HFFc6 (cell line): ENCODE measurements at regions not wholly inside any gene's neighbourhood (a gene's known extent, or its start where the extent isn't known, plus 50 kb on each side); places are given as distances from the start of the nearest gene placed in this dataset.

Experiments
- DNase-seq: peaks from one replicate; pipeline ENCODE4 v3.0.0-alpha.2; 2018
- H3K27ac Mint-ChIP-seq: 2 replicates; pipeline ENCODE4 v1.8.0; 2020; ENCODE audit warnings: mild to moderate bottlenecking, mixed read lengths
- H3K27me3 Mint-ChIP-seq: 2 replicates; pipeline ENCODE4 v1.8.0; 2021; ENCODE audit warnings: mild to moderate bottlenecking, moderate library complexity, mixed read lengths; ENCODE audit not compliant: insufficient read depth
- H3K36me3 Mint-ChIP-seq: 2 replicates; pipeline ENCODE4 v1.8.0; 2021; ENCODE audit warnings: low read depth, mixed read lengths
- H3K4me1 Mint-ChIP-seq: 2 replicates; pipeline ENCODE4 v1.8.0; 2020; ENCODE audit warnings: low read depth, mixed read lengths
- H3K4me3 Mint-ChIP-seq: 2 replicates; pipeline ENCODE4 v1.8.0; 2020; ENCODE audit warnings: mild to moderate bottlenecking, moderate library complexity, mixed read lengths
- H3K9me3 Mint-ChIP-seq: 2 replicates; pipeline ENCODE4 v1.8.0; 2020; ENCODE audit warnings: mild to moderate bottlenecking, mixed read lengths
- TF ChIP-seq, protein P1 (sequence below): fragments of 200-600 bp; sonication (generic); IDR thresholded peaks from 2 replicates; pipeline ENCODE4 v1.5.0; 2021; ENCODE audit warnings: antibody characterized with exemption, mild to moderate bottlenecking

DNA sequence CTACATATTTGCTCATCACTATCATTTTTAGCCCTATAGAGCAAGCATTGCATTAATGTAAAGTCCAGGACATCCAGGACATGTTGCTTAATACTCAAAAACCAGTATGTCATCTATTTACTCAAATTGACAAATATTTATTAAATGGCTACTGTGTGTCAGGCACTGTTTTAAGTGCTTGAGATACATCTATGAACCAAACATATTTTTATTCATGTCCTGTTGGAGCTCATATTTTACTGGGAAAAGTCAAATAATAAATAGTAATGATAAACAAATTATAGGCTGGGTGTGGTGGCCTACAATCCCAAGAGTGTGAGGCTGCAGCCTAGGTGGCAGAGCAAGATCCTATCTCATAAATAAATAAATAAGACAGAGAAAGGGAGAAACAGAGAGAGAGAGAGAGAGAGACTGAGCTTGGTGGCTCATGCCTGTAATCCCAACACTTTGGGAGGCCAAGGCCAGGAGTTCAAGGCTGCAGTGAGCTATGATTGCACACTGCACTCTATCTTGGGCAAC lies 227.9 kb downstream of the GJA1 start:
- Mint-ChIP-seq H3K27ac (no peak overlapping the region), H3K36me3 (no peaks in the 10 kb centered on the region), H3K4me1 (peaks cover 26% of the 10 kb centered on the region), H3K9me3 (no peaks in the 10 kb centered on the region), H3K27me3 (no peaks in the 10 kb centered on the region), H3K4me3 (no peak overlapping the region)
- no peak for DNase-seq
- TF ChIP-seq, protein P1, sequence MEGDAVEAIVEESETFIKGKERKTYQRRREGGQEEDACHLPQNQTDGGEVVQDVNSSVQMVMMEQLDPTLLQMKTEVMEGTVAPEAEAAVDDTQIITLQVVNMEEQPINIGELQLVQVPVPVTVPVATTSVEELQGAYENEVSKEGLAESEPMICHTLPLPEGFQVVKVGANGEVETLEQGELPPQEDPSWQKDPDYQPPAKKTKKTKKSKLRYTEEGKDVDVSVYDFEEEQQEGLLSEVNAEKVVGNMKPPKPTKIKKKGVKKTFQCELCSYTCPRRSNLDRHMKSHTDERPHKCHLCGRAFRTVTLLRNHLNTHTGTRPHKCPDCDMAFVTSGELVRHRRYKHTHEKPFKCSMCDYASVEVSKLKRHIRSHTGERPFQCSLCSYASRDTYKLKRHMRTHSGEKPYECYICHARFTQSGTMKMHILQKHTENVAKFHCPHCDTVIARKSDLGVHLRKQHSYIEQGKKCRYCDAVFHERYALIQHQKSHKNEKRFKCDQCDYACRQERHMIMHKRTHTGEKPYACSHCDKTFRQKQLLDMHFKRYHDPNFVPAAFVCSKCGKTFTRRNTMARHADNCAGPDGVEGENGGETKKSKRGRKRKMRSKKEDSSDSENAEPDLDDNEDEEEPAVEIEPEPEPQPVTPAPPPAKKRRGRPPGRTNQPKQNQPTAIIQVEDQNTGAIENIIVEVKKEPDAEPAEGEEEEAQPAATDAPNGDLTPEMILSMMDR, result no peak

DNA sequence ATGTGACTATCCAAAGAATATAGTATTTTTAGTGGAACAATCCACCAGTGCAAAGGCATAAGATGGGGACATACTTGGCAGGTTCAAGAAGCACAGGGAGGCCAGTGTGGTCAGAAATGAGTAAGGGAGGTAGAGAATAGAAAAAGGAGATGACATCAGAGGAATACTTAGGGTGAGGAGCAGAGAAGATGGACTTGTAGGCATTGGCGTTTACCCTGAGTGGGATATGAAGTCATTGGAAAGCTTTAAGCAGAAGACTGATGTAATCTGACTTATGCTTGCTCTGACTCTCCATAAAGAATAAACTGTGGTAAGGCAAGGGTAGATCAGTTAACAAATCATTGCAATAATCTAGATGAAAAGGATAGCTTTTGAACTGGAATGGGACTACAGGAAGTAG lies 228.7 kb downstream of the GJA1 start:
- TF ChIP-seq, protein P1, result no peak
- Mint-ChIP-seq H3K4me3 (no peak overlapping the region), H3K27me3 (no peaks in the 10 kb centered on the region), H3K9me3 (no peaks in the 10 kb centered on the region), H3K4me1 (peaks cover 34% of the 10 kb centered on the region), H3K36me3 (no peaks in the 10 kb centered on the region), H3K27ac (no peak overlapping the region)
- DNase-seq, result no peak

DNA sequence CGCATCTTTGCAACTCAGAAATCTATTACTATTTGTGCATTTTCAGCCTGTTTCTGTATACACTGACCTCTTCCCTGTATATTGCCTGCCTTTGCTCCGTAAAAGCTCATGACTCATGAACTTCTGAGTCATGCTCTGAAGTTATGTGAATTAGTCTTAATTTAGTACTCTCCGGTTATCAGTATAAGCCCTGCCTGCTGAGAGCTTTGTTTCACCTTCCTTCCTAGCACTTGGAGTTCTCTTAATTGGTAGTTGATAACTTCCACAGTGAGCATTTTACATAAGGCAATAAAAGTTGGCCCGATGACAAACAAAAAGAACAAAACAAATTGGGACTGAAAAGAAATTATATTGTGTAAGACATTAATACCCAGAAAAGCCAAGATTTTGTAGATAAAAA lies 231.4 kb downstream of the GJA1 start:
- Mint-ChIP-seq H3K27me3 (no peaks in the 10 kb centered on the region), H3K36me3 (no peaks in the 10 kb centered on the region), H3K4me1 (peaks cover 60% of the 10 kb centered on the region), H3K9me3 (no peaks in the 10 kb centered on the region), H3K27ac (peak overlapping the region; percentile 67), H3K4me3 (no peak overlapping the region; the same call in 1 of the 2 replicates)
- peak; percentile 76 for DNase-seq
- TF ChIP-seq, protein P1, result no peak

DNA sequence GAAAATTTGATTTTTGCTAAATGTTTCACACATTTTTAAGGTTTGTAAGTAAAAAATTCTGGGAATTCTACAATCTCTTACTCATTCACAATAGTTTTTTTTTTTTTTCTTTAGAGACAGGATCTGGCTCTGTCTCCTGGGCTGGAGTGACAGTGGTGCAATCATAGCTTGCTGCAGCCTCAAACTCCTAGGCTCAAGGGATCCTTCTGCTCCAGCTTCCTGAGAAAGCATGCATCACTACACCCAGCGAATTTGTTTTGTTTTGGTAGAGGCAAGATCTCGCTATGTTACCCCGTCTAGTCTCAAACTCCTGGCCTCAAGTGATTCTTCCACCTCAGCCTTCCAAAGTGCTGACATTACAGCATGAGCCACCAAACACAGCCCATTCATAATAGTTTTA lies 232.8 kb downstream of the GJA1 start:
- no peaks in the 10 kb centered on the region for H3K9me3 Mint-ChIP-seq
- H3K4me1 Mint-ChIP-seq, result peaks cover 68% of the 10 kb centered on the region
- no peaks in the 10 kb centered on the region for H3K36me3 Mint-ChIP-seq
- peak; percentile 19 for DNase-seq
- peak overlapping the region; percentile 58 for H3K27ac Mint-ChIP-seq
- no peaks in the 10 kb centered on the region for H3K27me3 Mint-ChIP-seq
- TF ChIP-seq, protein P1, result no peak
- peak overlapping the region; percentile 10; the same call in 1 of the 2 replicates for H3K4me3 Mint-ChIP-seq

DNA sequence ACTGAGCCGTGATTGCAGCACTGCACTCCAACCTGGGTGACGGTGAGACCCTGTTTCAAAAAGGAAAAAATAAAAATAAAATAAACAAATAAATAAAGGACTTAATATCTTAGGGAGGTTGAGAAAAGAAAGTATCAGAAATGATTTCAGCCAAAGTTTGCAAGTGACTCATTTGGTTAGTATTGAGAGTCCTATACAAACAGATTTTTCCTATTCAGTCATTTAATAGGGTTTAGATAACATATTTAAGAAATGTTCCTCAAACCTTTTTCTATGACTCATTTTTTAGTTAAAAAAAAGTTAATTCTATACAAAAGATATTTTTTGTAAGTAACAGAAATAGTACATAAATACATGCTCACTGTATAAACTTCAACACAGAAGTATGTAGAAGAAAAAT lies 235.1 kb downstream of the GJA1 start:
- Mint-ChIP-seq H3K4me1 (peaks cover 78% of the 10 kb centered on the region), H3K36me3 (no peaks in the 10 kb centered on the region), H3K27me3 (no peaks in the 10 kb centered on the region), H3K9me3 (no peaks in the 10 kb centered on the region), H3K4me3 (no peak overlapping the region), H3K27ac (no peak overlapping the region)
- TF ChIP-seq, protein P1, result no peak
- peak; percentile 37 for DNase-seq

DNA sequence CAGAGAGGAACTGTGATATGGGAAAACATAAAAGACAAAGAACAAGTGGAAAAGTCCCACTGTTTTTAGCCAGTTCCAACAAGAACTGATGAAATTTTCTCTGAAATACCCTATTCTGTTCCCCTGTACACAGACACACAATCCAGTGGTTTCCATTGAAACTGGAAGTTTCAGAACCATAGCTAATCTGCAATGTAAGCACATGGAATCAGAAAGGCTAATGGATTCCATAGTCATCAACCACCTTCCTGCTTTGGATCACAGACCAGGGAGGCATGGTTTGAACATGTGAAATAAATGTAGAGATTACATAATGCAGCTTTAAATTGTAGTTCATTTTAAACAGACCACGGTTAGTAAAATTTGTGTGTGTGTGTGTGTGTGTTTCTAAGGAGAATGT lies 242.1 kb downstream of the GJA1 start:
- no peak overlapping the region for H3K27ac Mint-ChIP-seq
- H3K27me3 Mint-ChIP-seq, result peaks cover 4% of the 10 kb centered on the region
- H3K9me3 Mint-ChIP-seq, result no peaks in the 10 kb centered on the region
- H3K36me3 Mint-ChIP-seq, result no peaks in the 10 kb centered on the region
- peaks cover 34% of the 10 kb centered on the region for H3K4me1 Mint-ChIP-seq
- no peak overlapping the region for H3K4me3 Mint-ChIP-seq
- no peak for DNase-seq
- TF ChIP-seq, protein P1, result no peak
